ENCODE measurements at regions not wholly inside any gene's neighbourhood (a gene's known extent, or its start where the extent isn't known, plus 50 kb on each side); places are given as distances from the start of the nearest gene placed in this dataset.
"Not testable (repeated sequence)": the region's sequence is repeated elsewhere in the genome, so short reads cannot be mapped to it uniquely, and the experiment has no call there.

DNA sequence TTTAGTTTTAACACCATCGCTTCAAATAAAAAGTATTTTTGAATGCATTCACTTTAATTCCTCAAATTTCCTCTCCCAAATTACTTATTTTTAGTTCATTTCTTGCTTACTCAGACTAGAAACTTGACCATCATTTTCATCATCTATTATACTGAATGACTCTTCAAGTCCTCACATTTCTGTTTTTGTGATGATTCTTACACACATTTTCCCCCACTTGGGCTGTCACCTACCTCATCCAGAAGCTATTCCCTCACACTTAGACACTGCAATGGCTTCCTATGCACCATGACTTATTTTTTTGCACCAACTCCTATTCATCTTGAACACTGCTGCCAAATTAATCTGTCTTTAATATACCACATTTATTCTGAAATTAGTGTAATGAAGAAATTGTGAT, 239.6 kb upstream of the DUSP10 start:
- H3K27ac ChIP-seq: no peak overlapping the region
- TF ChIP-seq, protein P1, sequence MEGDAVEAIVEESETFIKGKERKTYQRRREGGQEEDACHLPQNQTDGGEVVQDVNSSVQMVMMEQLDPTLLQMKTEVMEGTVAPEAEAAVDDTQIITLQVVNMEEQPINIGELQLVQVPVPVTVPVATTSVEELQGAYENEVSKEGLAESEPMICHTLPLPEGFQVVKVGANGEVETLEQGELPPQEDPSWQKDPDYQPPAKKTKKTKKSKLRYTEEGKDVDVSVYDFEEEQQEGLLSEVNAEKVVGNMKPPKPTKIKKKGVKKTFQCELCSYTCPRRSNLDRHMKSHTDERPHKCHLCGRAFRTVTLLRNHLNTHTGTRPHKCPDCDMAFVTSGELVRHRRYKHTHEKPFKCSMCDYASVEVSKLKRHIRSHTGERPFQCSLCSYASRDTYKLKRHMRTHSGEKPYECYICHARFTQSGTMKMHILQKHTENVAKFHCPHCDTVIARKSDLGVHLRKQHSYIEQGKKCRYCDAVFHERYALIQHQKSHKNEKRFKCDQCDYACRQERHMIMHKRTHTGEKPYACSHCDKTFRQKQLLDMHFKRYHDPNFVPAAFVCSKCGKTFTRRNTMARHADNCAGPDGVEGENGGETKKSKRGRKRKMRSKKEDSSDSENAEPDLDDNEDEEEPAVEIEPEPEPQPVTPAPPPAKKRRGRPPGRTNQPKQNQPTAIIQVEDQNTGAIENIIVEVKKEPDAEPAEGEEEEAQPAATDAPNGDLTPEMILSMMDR (IDR thresholded peaks at IDR 0.05 in 8 of 11, conservative IDR thresholded peaks at IDR 0.05 in 3 of 11): no peak
- TF ChIP-seq POLR2A (IDR thresholded peaks at IDR 0.05) (no peak), POLR2AphosphoS5 (IDR thresholded peaks at IDR 0.05) (no peak)
- H3K4me1 ChIP-seq: no peaks in the 10 kb centered on the region
- 82 to 94% (median 89%) methylated on average over 1 of the region's 1 CpG for WGBS, 5 donors
- no peak overlapping the region for H3K4me3 ChIP-seq
- no peaks in the 10 kb centered on the region for H3K9me3 ChIP-seq
- no peak for DNase-seq
- intact Hi-C loops (cut with DNase I; ENCODE audit: low total_unique reads): loop anchor here (10.0 kb wide), 1 partner anchor 227 kb away; no protein-coding TSS in a partner anchor
- H3K36me3 ChIP-seq: no peaks in the 10 kb centered on the region
- no peaks in the 10 kb centered on the region for H3K27me3 ChIP-seq (replicated peaks in 1 of 7)

DNA sequence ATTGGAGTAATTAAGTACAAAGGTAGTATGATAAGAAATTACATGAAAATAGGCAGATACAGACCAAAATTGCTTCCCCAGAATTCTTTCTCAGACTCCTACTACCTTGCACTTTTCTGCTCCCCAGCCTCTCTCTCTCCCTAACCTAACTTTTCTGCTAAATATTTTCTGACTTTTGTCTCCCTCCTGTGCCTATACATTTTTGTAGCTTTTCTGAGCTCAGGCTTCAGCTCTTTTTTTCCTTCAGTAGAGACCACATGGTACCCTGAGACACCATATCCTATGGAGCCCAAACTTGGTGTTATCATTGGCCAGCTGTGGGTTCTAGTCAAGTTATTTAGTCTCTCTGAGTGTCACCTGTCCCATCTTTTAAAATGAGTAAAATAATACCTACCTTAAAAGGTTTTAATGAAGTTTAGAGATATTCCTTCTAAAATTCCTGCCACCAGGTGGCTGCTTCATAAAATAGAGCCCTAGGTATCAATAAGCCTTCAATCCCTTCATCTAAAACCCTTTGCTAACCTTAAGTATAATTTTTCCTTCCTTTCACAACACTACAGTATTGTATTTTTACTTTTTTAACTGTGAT, 237.6 kb upstream of the DUSP10 start:
- no peak for TF ChIP-seq POLR2AphosphoS5 (IDR thresholded peaks at IDR 0.05)
- TF ChIP-seq, protein P1 (IDR thresholded peaks at IDR 0.05 in 8 of 11, conservative IDR thresholded peaks at IDR 0.05 in 3 of 11): peak in 1 of 11 experiments; percentile 12
- TF ChIP-seq POLR2A (IDR thresholded peaks at IDR 0.05): no peak

DNA sequence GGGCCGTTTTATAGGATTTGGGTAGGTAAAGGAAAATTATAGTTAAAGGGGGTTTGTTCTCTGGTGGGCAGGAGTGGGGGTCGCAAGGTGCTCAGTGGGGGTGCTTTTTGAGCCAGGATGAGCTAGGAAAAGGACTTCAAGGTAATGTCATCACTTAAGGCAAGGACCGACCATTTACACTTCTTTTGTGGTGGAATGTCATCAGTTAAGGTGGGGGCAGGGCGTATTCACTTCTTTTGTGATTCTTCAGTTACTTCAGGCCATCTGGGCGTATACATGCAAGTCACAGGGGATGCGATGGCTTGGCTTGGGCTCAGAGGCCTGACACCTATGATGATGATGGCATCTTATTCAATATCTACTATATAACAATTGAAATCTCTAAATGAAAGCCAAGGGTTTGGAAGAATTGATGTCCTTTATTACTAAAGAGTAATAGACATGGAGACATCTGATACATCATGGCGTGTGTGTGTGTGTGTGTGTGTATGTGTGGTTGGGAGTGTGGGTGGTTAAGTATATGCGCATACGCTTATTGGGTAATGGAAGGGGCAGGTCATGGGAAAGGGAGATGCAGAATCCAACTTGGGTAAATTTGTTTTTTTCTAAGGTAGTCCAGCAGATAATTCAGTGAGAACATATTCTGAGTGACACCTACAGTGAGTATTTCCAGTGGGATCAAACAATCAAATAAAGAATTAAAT, 236.9 kb upstream of the DUSP10 start:
- intact Hi-C loops (cut with DNase I; ENCODE audit: low total_unique reads); H3K4me3 ChIP-seq; H3K27me3 ChIP-seq (replicated peaks in 1 of 7); H3K36me3 ChIP-seq; H3K9me3 ChIP-seq; H3K27ac ChIP-seq; DNase-seq; H3K4me1 ChIP-seq: not testable (repeated sequence)
- 78 to 93% (median 87%) methylated on average over 9 of the region's 9 CpGs for WGBS, 5 donors

More for the DNA sequence above, 237.6 kb upstream of the DUSP10 start:
- no peak overlapping the region for H3K4me3 ChIP-seq
- no peaks in the 10 kb centered on the region for H3K27me3 ChIP-seq (replicated peaks in 1 of 7)
- intact Hi-C loops (cut with DNase I; ENCODE audit: low total_unique reads): loop anchor here (10.0 kb wide), 1 partner anchor 225 kb away; no protein-coding TSS in a partner anchor
- no peak overlapping the region for H3K27ac ChIP-seq
- H3K4me1 ChIP-seq: no peaks in the 10 kb centered on the region
- DNase-seq: no peak
- H3K9me3 ChIP-seq: no peaks in the 10 kb centered on the region
- no peaks in the 10 kb centered on the region for H3K36me3 ChIP-seq

DNA sequence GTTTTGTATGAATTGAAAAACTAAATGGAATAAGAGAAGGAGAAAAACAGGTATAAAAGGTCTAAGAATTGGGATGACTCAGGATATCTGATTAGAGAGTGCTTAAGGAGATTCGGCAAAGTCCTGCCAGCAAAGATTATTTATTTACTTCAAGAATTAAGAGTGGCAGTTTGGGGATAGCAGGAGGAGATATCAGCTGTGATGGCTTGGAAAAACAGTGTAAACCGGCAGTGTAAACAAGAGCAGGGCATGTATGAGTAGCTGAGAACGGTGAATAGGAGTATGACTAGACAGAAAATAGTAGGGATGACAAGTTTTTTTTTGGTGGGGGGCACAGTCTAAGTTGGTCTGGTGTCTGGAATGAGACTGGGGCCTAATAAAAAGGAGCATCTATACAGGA, 231.9 kb upstream of the DUSP10 start:
- H3K27me3 ChIP-seq (replicated peaks in 1 of 7); H3K36me3 ChIP-seq; DNase-seq; H3K9me3 ChIP-seq; H3K4me3 ChIP-seq; H3K27ac ChIP-seq; intact Hi-C loops (cut with DNase I; ENCODE audit: low total_unique reads); H3K4me1 ChIP-seq: not testable (repeated sequence)
- 58 to 94% (median 79%) methylated on average over 2 to 3 of the region's 3 CpGs for WGBS, 5 donors

DNA sequence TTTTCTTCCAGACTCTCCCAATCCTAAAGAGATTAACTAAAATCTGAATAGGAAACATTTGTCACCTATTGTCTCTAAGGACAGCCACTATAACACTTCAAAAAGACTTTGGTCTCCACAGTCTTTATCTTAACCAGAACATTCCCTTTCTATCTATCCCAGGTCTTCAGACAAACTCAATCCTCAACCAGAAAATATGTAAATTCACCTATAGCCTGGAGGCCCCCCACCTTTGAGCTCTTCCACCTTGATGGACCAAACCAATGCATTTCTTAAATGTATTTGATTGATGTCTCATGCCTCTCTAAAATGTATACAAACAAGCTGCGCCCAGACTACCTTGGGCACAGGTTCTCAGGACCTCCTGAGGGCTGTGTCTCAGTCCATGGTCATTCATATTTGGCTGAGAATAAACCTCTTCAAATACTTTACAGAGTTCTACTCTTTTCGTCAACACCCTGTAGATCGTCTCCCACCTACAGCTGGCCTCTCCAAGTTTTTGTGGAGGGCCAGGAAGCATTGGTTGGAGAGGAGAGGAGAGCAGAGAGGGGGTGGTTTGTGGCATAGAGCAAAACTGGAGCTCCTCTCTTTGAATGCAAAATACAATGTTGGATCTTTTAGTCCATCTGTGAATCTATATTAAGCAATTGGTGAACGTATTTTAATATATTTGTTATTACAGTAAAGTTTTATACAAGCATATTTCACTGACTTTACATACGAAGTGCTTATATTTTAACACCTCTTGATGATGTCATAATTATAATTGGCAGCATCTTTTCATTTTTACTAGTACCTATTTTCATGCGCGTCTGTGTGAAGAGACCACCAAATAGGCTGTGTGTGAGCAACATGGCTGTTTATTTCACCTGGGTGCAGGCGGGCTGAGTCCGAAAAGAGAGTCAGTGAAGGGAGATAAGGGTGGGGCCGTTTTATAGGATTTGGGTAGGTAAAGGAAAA, 230.7 kb upstream of the DUSP10 start:
- TF ChIP-seq POLR2A (IDR thresholded peaks at IDR 0.05) (no peak), POLR2AphosphoS5 (IDR thresholded peaks at IDR 0.05) (no peak)
- TF ChIP-seq, protein P1 (IDR thresholded peaks at IDR 0.05 in 8 of 11, conservative IDR thresholded peaks at IDR 0.05 in 3 of 11): no peak
- Histone ChIP-seq H3K4me1 (no peaks in the 10 kb centered on the region), H3K9me3 (no peaks in the 10 kb centered on the region), H3K27me3 (replicated peaks in 1 of 7) (no peaks in the 10 kb centered on the region), H3K27ac (no peak overlapping the region), H3K36me3 (no peaks in the 10 kb centered on the region), H3K4me3 (no peak overlapping the region)
- intact Hi-C loops (cut with DNase I; ENCODE audit: low total_unique reads): no loop called here
- 83 to 96% (median 91%) methylated on average over 9 to 10 of the region's 10 CpGs for WGBS, 5 donors
- no peak for DNase-seq

DNA sequence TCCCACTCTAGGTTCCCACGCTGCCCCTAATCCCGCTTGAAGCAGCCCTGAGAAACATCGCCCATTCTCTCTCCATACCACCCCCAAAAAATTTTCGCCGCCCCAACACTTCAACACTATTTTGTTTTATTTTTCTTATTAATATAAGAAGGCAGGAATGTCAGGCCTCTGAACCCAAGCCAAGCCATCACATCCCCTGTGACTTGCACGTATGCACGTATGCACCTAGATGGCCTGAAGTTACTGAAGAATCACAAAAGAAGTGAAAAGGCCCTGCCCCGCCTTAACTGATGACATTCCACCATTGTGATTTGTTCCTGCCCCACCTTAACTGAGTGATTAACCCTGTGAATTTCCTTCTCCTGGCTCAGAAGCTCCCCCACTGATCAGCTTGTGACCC, 229.1 kb upstream of the DUSP10 start:
- H3K4me3 ChIP-seq; intact Hi-C loops (cut with DNase I; ENCODE audit: low total_unique reads); H3K9me3 ChIP-seq; H3K4me1 ChIP-seq; H3K27me3 ChIP-seq (replicated peaks in 1 of 7); H3K36me3 ChIP-seq; H3K27ac ChIP-seq; DNase-seq: not testable (repeated sequence)
- 93 to 96% (median 95%) methylated on average over 8 of the region's 8 CpGs for WGBS, 5 donors

DNA sequence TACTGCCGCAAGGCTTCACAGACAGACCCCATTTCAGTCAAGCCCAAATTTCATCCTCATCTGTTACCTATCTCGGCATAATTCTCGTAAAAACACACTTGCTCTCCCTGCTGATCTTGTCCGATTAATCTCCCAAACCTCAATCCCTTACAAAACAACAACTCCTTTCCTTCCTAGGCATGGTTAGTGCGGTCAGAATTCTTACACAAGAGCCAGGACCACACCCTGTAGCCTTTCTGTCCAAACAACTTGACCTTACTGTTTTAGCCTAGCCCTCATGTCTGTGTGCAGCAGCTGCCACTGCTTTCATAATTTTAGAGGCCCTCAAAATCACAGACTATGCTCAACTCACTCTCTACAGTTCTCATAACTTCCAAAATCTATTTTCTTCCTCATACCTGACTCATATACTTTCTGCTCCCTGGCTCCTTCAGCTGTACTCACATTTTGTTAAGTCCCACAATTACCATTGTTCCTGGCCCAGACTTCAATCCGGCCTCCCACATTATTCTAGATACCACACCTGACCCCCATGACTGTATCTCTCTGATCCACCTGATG, 227.5 kb upstream of the DUSP10 start:
- H3K9me3 ChIP-seq; H3K27ac ChIP-seq; intact Hi-C loops (cut with DNase I; ENCODE audit: low total_unique reads); H3K36me3 ChIP-seq; DNase-seq; H3K4me1 ChIP-seq; H3K4me3 ChIP-seq; H3K27me3 ChIP-seq (replicated peaks in 1 of 7): not testable (repeated sequence)
- WGBS, 5 donors: 71 to 89% (median 84%) methylated on average over 5 to 6 of the region's 6 CpGs
